LoVo (cell line): ENCODE measurements at regions not wholly inside any gene's neighbourhood (a gene's known extent, or its start where the extent isn't known, plus 50 kb on each side); places are given as distances from the start of the nearest gene placed in this dataset.
A peak's percentile ranks its signal among the peaks of the same experiment; 100 is the strongest.
"Not testable (repeated sequence)": the region's sequence is repeated elsewhere in the genome, so short reads cannot be mapped to it uniquely, and the experiment has no call there.

Source experiments
- DNase-seq: peaks from one replicate; pipeline ENCODE4 v3.0.0-alpha.2; 2016; ENCODE audit warnings: low spot score

- DNase-seq, result no peak
Measured at GRCh38 chr1:193448682-193449461, 262.5 kb upstream of the B3GALT2 start.

GRCh38 chr1:193443886-193444285 is 257.5 kb upstream of the B3GALT2 start:
- DNase-seq, result no peak

- DNase-seq, result no peak
Measured at GRCh38 chr1:193438771-193439170, 252.4 kb upstream of the B3GALT2 start.

GRCh38 chr1:193438312-193438711 is 251.9 kb upstream of the B3GALT2 start:
- DNase-seq, result no peak

- no peak for DNase-seq
Measured at GRCh38 chr1:193437785-193438184, 251.4 kb upstream of the B3GALT2 start.

- not testable (repeated sequence) for DNase-seq
Measured at GRCh38 chr1:193437333-193437732, 250.9 kb upstream of the B3GALT2 start.

- DNase-seq, result no peak
Measured at GRCh38 chr1:193435781-193436180, 249.4 kb upstream of the B3GALT2 start.

GRCh38 chr1:193434319-193434718 is 247.9 kb upstream of the B3GALT2 start:
- no peak for DNase-seq

- DNase-seq, result no peak
Measured at GRCh38 chr1:193433599-193433998, 247.2 kb upstream of the B3GALT2 start.

GRCh38 chr1:193432979-193433587 is 246.7 kb upstream of the B3GALT2 start:
- no peak for DNase-seq

- peak; percentile 71 for DNase-seq
Measured at GRCh38 chr1:193431265-193431977, 245.0 kb upstream of the B3GALT2 start.

- DNase-seq, result no peak
Measured at GRCh38 chr1:193427524-193427923, 241.1 kb upstream of the B3GALT2 start.

- no peak for DNase-seq
Measured at GRCh38 chr1:193426061-193426460, 239.6 kb upstream of the B3GALT2 start.

- DNase-seq, result no peak
Measured at GRCh38 chr1:193421487-193421886, 235.1 kb upstream of the B3GALT2 start.

- no peak for DNase-seq
Measured at GRCh38 chr1:193419295-193419694, 232.9 kb upstream of the B3GALT2 start.

GRCh38 chr1:193418745-193419058 is 232.3 kb upstream of the B3GALT2 start:
- no peak for DNase-seq

GRCh38 chr1:193417945-193418744 is 231.7 kb upstream of the B3GALT2 start:
- DNase-seq, result peak; percentile 18

- DNase-seq, result no peak
Measured at GRCh38 chr1:193417403-193417802, 231.0 kb upstream of the B3GALT2 start.

- no peak for DNase-seq
Measured at GRCh38 chr1:193416226-193417024, 230.0 kb upstream of the B3GALT2 start.

GRCh38 chr1:193415256-193415655 is 228.8 kb upstream of the B3GALT2 start:
- DNase-seq, result no peak

GRCh38 chr1:193413376-193413775 is 227.0 kb upstream of the B3GALT2 start:
- DNase-seq, result no peak

GRCh38 chr1:193412748-193413147 is 226.3 kb upstream of the B3GALT2 start:
- no peak for DNase-seq
